ENCODE measurements at regions not wholly inside any gene's neighbourhood (a gene's known extent, or its start where the extent isn't known, plus 50 kb on each side); places are given as distances from the start of the nearest gene placed in this dataset.
A peak's percentile ranks its signal among the peaks of the same experiment; 100 is the strongest.
"Not testable (repeated sequence)": the region's sequence is repeated elsewhere in the genome, so short reads cannot be mapped to it uniquely, and the experiment has no call there.

- CTCF ChIA-PET; POLR2A ChIA-PET; H3K36me3 Mint-ChIP-seq (ENCODE audit: low read depth); ATAC-seq; H3K4me3 Mint-ChIP-seq; H3K4me1 Mint-ChIP-seq; H3K27ac Mint-ChIP-seq; H3K27me3 Mint-ChIP-seq; DNase-seq; H3K9me3 Mint-ChIP-seq (ENCODE audit: low read depth); intact Hi-C loops (cut with DNase I, micrococcal nuclease): not testable (repeated sequence)
Observed at GRCh38 chr2:95654897-95655296, 63.1 kb downstream of the TRIM43 start.

- H3K27me3 Mint-ChIP-seq; H3K4me3 Mint-ChIP-seq; POLR2A ChIA-PET; H3K36me3 Mint-ChIP-seq (ENCODE audit: low read depth); ATAC-seq; H3K27ac Mint-ChIP-seq; H3K9me3 Mint-ChIP-seq (ENCODE audit: low read depth); DNase-seq; CTCF ChIA-PET; intact Hi-C loops (cut with DNase I, micrococcal nuclease); H3K4me1 Mint-ChIP-seq: not testable (repeated sequence)
Observed at GRCh38 chr2:95656553-95656952, 64.8 kb downstream of the TRIM43 start.

GRCh38 chr2:95657937-95658336 lies 66.1 kb downstream of the TRIM43 start:
- DNase-seq; intact Hi-C loops (cut with DNase I, micrococcal nuclease); H3K27me3 Mint-ChIP-seq; ATAC-seq; H3K9me3 Mint-ChIP-seq (ENCODE audit: low read depth); H3K4me1 Mint-ChIP-seq; H3K4me3 Mint-ChIP-seq; CTCF ChIA-PET; H3K27ac Mint-ChIP-seq; POLR2A ChIA-PET; H3K36me3 Mint-ChIP-seq (ENCODE audit: low read depth): not testable (repeated sequence)

- H3K9me3 Mint-ChIP-seq (ENCODE audit: low read depth); ATAC-seq; POLR2A ChIA-PET; H3K36me3 Mint-ChIP-seq (ENCODE audit: low read depth); H3K27me3 Mint-ChIP-seq; H3K27ac Mint-ChIP-seq; H3K4me3 Mint-ChIP-seq; H3K4me1 Mint-ChIP-seq; CTCF ChIA-PET; DNase-seq; intact Hi-C loops (cut with DNase I, micrococcal nuclease): not testable (repeated sequence)
Observed at GRCh38 chr2:95660766-95661562, 69.2 kb downstream of the TRIM43 start.

GRCh38 chr2:95663471-95664441 lies 72.0 kb downstream of the TRIM43 start:
- ATAC-seq; H3K4me3 Mint-ChIP-seq; POLR2A ChIA-PET; intact Hi-C loops (cut with DNase I, micrococcal nuclease); H3K9me3 Mint-ChIP-seq (ENCODE audit: low read depth); H3K27me3 Mint-ChIP-seq; H3K4me1 Mint-ChIP-seq; DNase-seq; H3K36me3 Mint-ChIP-seq (ENCODE audit: low read depth); H3K27ac Mint-ChIP-seq: not testable (repeated sequence)
- CTCF ChIA-PET = interaction anchor here (0.6 kb wide), 1 partner anchor 127 kb away, joined by 3 read pairs; no protein-coding TSS in a partner anchor

- DNase-seq; H3K4me1 Mint-ChIP-seq; POLR2A ChIA-PET; H3K9me3 Mint-ChIP-seq (ENCODE audit: low read depth); H3K36me3 Mint-ChIP-seq (ENCODE audit: low read depth); H3K27ac Mint-ChIP-seq; ATAC-seq; H3K27me3 Mint-ChIP-seq; intact Hi-C loops (cut with DNase I, micrococcal nuclease); H3K4me3 Mint-ChIP-seq: not testable (repeated sequence)
- CTCF ChIA-PET = interaction anchor here (0.8 kb wide), 1 partner anchor 57 kb away, joined by 3 read pairs; no protein-coding TSS in a partner anchor
Observed at GRCh38 chr2:95666636-95667035, 74.8 kb downstream of the TRIM43 start.

GRCh38 chr2:95667480-95667879 lies 75.7 kb downstream of the TRIM43 start:
- ATAC-seq (no peak), DNase-seq (no peak)
- Mint-ChIP-seq H3K9me3 (ENCODE audit: low read depth) (no peaks in the 10 kb centered on the region), H3K27me3 (no peaks in the 10 kb centered on the region), H3K27ac (no peak overlapping the region), H3K4me3 (no peak overlapping the region), H3K36me3 (ENCODE audit: low read depth) (no peaks in the 10 kb centered on the region), H3K4me1 (peaks cover 10% of the 10 kb centered on the region)
- POLR2A ChIA-PET = no interaction called here
- CTCF ChIA-PET = no interaction called here
- intact Hi-C loops (cut with DNase I, micrococcal nuclease) = no loop called here

- POLR2A ChIA-PET = not testable (repeated sequence)
Observed at GRCh38 chr2:95668934-95669333, 77.1 kb downstream of the TRIM43 start.

GRCh38 chr2:95669441-95669991 lies 77.7 kb downstream of the TRIM43 start:
- H3K4me1 Mint-ChIP-seq = peaks cover 10% of the 10 kb centered on the region
- H3K9me3 Mint-ChIP-seq (ENCODE audit: low read depth) = no peaks in the 10 kb centered on the region
- ChIA-PET CTCF (interaction anchor here (0.9 kb wide), 1 partner anchor 59 kb away, joined by 3 read pairs; no protein-coding TSS in a partner anchor), POLR2A (no interaction called here)
- H3K27ac Mint-ChIP-seq = no peak overlapping the region
- no peaks in the 10 kb centered on the region for H3K36me3 Mint-ChIP-seq (ENCODE audit: low read depth)
- H3K4me3 Mint-ChIP-seq = no peak overlapping the region
- DNase-seq (no peak), ATAC-seq (no peak)
- peaks cover 3% of the 10 kb centered on the region for H3K27me3 Mint-ChIP-seq
- intact Hi-C loops (cut with DNase I, micrococcal nuclease) = no loop called here

More at GRCh38 chr2:95668934-95669333, 77.1 kb downstream of the TRIM43 start:
- H3K27ac Mint-ChIP-seq; H3K27me3 Mint-ChIP-seq; H3K36me3 Mint-ChIP-seq (ENCODE audit: low read depth); H3K9me3 Mint-ChIP-seq (ENCODE audit: low read depth); H3K4me1 Mint-ChIP-seq; intact Hi-C loops (cut with DNase I, micrococcal nuclease); H3K4me3 Mint-ChIP-seq: not testable (repeated sequence)
- ATAC-seq (peak; percentile 90), DNase-seq (peak; percentile 15)
- CTCF ChIA-PET = interaction anchor here (0.9 kb wide), 1 partner anchor 59 kb away, joined by 3 read pairs; no protein-coding TSS in a partner anchor

- Mint-ChIP-seq H3K36me3 (ENCODE audit: low read depth) (no peaks in the 10 kb centered on the region), H3K27me3 (peaks cover 3% of the 10 kb centered on the region), H3K27ac (no peak overlapping the region), H3K9me3 (ENCODE audit: low read depth) (no peaks in the 10 kb centered on the region), H3K4me1 (peaks cover 10% of the 10 kb centered on the region), H3K4me3 (no peak overlapping the region)
- intact Hi-C loops (cut with DNase I, micrococcal nuclease) = no loop called here
- no peak for DNase-seq
- ChIA-PET POLR2A (no interaction called here), CTCF (no interaction called here)
- ATAC-seq = no peak
Observed at GRCh38 chr2:95670167-95670566, 78.4 kb downstream of the TRIM43 start.

GRCh38 chr2:95670686-95671085 lies 78.9 kb downstream of the TRIM43 start:
- no peak overlapping the region for H3K4me3 Mint-ChIP-seq
- no peaks in the 10 kb centered on the region for H3K36me3 Mint-ChIP-seq (ENCODE audit: low read depth)
- peaks cover 3% of the 10 kb centered on the region for H3K27me3 Mint-ChIP-seq
- peaks cover 10% of the 10 kb centered on the region for H3K4me1 Mint-ChIP-seq
- ATAC-seq (no peak), DNase-seq (no peak)
- ChIA-PET CTCF (no interaction called here), POLR2A (no interaction called here)
- no peak overlapping the region for H3K27ac Mint-ChIP-seq
- no peaks in the 10 kb centered on the region for H3K9me3 Mint-ChIP-seq (ENCODE audit: low read depth)
- intact Hi-C loops (cut with DNase I, micrococcal nuclease) = no loop called here

Data from activated CD4-positive, alpha-beta T cell treated with anti-CD3 and anti-CD28 coated beads for 36 hours (primary cell).